ENCODE measurements at regions not wholly inside any gene's neighbourhood (a gene's known extent, or its start where the extent isn't known, plus 50 kb on each side); places are given as distances from the start of the nearest gene placed in this dataset.
"Not testable (repeated sequence)": the region's sequence is repeated elsewhere in the genome, so short reads cannot be mapped to it uniquely, and the experiment has no call there.

DNA sequence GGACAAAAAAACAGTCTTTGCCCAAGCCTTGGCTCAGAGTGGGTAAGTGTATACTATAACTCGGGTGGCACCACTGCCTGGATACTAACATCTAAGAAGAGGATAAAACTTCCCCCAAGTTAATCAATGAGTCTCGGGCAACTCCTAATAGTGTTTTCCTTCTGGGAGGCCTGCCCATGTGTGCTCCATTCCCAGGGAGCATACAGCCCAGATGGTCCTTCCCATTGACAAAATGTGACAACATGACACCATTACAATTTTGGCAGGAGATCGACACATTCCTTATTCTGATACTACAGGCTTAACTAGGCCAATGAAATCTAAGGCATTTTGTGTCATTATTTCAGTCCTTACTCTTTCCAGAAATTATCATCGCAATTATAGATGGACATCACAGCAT lies 52.7 kb upstream of the CRIM1 start:
- DNase-seq (ENCODE audit: low spot score) = no peak

- DNase-seq (ENCODE audit: low spot score) = no peak
These were observed 53.7 kb upstream of the CRIM1 start for GRCh38 chr2:36301843-36302242.

DNA sequence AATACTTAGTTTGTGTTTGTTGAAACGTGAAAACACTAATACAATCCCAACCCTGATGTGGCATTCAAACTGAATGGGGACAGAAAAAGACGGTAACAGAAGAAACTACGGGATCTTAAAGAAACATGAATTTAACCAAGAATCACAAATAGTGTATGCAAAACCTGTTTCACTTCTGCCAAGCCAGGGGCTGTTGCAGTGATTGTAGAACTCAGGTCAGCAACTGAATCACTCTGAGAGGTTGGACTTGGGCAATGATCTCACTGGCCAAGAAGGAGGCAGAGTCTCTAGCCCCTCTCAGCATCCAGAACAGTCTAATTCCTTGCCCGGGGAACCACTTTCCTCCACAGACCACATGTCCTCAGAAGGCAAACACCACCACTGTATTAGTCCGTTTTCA lies 54.9 kb upstream of the CRIM1 start:
- DNase-seq (ENCODE audit: low spot score) = no peak

DNA sequence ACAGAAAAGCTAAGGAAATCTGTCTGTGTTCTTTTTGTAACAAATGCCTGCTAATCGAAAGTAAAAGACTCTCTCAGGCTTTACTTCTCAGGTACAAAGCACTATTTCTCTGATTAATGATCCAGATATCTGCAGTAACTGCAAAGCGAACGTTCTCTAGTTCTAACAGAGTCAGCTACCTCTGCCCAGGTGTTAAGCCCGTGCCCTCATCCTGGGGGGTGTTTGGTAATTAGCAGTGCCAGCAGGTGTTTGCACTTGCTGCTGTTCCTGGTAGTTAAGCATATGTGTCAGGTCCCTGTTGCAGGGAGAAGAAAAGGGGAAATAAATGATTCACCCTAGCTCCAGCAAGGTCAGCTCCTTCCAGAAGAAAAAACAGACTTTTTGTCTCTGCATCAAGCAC lies 58.8 kb upstream of the CRIM1 start:
- no peak for DNase-seq (ENCODE audit: low spot score)

- DNase-seq (ENCODE audit: low spot score) = no peak
These were observed 61.3 kb upstream of the CRIM1 start for GRCh38 chr2:36294316-36294721.

DNA sequence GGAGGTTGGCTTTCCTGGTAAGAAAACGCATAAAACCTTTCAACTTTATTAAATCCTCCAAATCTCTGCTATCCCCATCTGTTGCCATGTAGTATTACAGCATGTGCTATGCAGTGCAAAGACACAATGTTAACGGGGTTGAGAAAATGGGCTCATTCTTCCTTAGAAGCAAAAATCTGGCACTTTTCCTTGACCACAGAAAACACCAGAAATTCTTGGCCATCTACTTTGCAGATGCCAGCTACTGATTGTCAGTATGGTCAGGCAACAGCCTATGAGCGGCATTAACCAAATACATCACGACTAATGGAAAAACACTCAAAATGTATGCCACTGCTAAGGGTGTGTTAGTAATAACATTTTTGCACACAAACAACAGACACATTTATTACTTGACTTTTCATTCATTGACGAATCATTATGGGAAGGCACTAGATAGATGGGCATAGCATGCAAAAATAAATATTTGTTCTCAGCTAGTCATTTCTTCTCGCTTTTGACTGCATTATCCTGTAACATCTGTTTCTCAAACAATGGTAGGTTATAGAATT lies 65.2 kb upstream of the CRIM1 start:
- no peak for DNase-seq (ENCODE audit: low spot score)

GRCh38 chr2:36289731-36290130 lies 65.8 kb upstream of the CRIM1 start:
- DNase-seq (ENCODE audit: low spot score) = no peak

DNA sequence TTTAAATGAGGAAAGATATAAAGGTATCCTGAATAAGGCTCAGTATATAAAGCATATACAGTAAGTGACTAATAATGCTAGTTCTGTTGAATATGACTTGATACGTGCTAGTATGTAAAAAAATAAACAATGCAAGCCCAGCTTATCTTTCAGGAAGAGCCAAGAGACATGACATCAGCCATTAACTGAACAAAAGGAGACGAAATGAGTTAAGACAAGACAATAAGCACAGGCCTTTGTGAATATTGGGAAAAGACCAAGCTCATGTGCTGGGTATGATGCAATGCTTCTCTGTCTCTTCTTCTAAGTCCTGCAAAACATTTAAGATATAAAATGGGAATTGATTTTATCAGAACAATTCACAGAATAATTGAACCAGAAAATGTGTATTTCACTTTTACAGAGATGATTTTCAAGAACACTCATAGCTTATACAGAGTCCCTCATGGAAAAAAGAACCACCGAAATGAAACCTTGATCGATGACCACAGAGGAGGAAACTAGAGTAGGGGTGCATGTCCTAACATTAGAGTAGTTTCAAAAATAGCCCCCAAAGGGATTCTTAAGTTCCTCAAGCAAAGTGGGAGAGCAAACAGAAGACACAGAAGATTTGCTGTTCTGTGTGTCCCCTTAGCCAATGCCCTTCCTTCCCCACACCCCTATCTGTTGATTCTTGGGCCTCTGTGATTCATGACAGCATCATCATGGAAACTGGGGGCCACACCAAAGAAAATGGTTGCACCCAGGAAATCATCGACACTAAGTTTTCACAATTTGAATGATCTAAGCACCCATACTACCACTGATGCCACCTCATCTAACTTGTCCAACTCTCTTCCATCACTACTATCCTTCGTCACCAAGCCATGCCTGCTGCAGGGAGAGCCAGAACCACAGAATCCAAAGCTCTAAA lies 68.0 kb upstream of the CRIM1 start:
- no peak for DNase-seq (ENCODE audit: low spot score)

GRCh38 chr2:36279506-36279905 lies 76.1 kb upstream of the CRIM1 start:
- not testable (repeated sequence) for DNase-seq (ENCODE audit: low spot score)

DNA sequence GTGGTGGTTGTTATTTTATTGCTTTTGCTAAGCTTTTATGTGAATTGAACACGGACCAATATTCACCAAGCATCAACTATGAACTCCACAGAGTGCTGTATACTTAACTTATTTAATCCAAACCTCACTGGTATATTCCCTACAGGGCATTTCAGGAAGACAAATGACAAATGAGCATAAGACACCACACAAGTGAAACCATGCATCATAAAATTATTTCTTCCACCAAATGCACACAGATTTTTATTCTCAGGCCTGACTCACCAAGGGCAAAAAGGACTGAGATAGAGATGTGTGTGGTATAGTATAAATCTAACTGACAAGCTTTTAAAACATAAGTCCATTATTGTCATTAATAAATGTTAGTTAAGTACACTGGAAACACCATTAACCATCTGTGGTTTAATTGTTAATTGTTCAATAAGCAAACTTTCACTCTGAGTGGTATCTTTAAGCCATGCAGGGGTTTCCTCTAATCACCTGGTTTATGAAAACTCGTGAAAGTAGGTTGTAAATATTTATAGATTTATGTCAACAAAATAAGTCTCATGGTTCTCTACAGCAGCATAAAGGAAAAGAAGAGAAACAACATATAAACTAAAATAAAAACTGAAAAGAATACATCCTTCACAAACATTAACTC lies 77.6 kb upstream of the CRIM1 start:
- no peak for DNase-seq (ENCODE audit: low spot score)

GRCh38 chr2:36277146-36277808 lies 78.3 kb upstream of the CRIM1 start:
- no peak for DNase-seq (ENCODE audit: low spot score)

- DNase-seq (ENCODE audit: low spot score) = no peak
These were observed 84.3 kb upstream of the CRIM1 start for GRCh38 chr2:36271266-36271665.

- DNase-seq (ENCODE audit: low spot score) = no peak
These were observed 84.8 kb upstream of the CRIM1 start for GRCh38 chr2:36270758-36271157.

DNA sequence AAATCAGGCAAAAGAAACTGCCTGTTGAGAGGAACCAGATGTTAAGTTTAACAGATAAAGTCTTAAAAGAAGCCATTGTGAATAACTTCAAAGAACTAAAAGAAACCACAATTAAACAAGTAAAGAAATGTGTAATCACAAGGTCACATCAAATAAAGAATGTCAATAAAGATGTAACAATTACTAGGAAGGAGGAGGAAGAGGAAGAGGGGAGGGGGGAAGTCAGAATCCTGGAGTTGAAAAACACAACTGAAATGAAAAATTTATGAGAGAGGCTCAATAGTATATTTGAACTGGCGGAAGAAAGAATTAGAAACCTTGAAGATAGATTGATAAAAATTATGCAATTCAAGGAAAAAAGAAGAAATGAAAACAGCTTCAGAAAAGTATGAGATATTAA lies 88.4 kb upstream of the CRIM1 start:
- no peak for DNase-seq (ENCODE audit: low spot score)

DNA sequence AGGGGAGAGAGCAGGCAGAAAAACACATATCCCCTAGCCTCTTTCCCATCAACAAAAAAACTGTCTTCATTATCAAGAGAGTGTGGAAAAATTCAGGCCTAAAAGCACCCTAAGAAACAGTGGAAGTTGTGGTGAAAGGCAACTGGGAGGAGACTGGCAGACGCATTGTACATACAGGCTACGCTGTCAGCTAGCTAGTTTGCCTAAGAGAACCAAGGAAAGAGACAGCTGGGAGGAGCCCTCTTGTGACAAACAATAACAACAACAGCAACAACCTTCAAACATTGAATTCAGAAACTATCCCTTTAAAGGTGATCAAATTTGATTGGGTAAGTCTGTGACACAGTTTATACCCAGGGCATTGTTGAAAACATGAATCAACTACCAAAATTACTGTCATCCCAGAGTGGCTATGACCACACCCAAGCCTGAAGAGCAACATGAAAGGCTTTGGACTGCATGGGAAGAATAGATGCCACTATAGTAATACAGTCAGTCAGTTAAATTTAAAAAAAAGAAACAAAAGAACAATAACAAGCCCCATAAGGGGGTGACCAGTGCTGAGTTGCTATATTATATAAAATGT lies 88.9 kb upstream of the CRIM1 start:
- no peak for DNase-seq (ENCODE audit: low spot score)

- DNase-seq (ENCODE audit: low spot score) = no peak
These were observed 93.0 kb upstream of the CRIM1 start for GRCh38 chr2:36262581-36262980.

DNA sequence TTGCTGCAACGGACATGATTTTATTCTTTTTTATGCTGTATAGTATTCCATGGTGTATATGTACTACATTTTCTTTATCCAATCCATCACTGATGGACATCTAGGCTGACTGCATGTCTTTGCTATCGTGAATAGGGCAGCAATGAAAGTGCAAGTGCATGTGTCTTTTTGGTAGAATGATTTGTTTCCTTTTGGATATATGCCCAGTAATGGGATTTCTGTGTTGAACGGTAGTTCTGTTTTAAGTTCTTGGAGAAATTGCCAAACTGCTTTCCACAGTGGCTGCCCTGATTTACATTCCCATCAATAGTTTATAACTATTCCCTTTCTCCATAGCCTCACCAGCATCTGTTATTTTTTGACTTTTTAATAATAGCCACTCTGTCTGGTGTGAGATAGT lies 99.7 kb upstream of the CRIM1 start:
- DNase-seq (ENCODE audit: low spot score) = no peak

DNA sequence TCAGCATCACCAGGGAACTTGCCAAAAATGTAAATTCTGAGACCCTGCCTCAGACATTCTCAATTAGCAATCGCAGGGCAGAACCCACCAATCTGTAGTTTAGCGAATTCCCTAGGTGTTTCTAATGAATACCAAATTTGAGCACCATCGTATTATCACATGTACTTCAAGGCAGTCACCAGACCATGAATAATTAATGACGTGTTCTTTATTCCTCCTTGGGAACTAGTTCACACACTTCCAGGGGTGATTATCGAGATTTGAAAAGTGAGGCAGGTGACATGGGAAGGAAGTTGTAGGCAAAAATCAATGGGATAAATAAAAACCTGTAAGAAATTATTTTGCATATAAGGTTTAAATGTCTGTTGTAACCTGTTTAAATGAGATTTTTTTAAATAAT lies 102.5 kb upstream of the CRIM1 start:
- DNase-seq (ENCODE audit: low spot score) = no peak

GRCh38 chr2:36246320-36246990 lies 109.1 kb upstream of the CRIM1 start:
- DNase-seq (ENCODE audit: low spot score) = peak; percentile 48

DNA sequence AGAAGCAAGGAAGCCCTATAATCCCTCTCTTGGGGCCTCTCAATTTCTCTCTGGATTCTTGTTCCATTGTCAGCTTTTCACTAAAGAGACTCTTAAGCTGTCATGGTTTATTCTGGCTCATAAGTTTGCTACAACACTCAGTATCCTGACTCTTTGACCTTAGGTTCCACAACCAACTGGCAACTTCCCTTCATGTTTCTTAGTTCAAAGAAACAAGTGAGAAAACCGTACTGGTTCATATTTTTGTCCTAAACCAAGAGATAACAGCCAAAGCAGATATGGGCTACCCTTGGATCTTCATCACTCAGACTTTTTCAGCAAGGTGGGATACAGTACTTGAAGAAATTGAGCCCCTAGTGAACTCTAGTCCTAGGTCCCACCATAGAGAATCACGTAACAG lies 109.9 kb upstream of the CRIM1 start:
- no peak for DNase-seq (ENCODE audit: low spot score)

GRCh38 chr2:36238106-36238505 lies 117.5 kb upstream of the CRIM1 start:
- no peak for DNase-seq (ENCODE audit: low spot score)

DNA sequence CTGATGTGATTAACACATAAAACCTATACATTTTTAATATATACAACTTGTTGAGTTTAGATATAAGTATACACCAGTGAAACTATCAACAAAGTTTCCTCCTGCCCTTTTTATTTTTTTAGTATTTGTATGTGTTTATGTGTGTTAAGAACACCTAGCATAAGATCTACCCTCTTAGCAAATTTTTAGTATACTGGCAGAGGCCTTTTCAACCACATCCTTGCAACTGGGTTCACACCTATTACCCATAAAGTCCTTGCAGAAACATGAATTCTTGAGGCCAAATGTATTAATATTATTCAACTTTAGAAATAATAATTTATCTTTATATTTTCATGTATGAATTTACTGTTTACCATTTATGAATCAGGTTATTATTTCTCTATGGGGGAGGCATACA lies 119.7 kb upstream of the CRIM1 start:
- DNase-seq (ENCODE audit: low spot score) = peak; percentile 11
